H1 (cell line): ENCODE measurements at regions not wholly inside any gene's neighbourhood (a gene's known extent, or its start where the extent isn't known, plus 50 kb on each side); places are given as distances from the start of the nearest gene placed in this dataset.

Experiments used
- CBX8 ChIP-seq: fragments of 300-800, 300-1000 bp; sonication (generic); IDR thresholded peaks from 2 replicates; pipeline ENCODE4 v1.7.1; 2016; ENCODE audit warnings: low read depth, low read length, borderline replicate concordance
- CTCF ChIP-seq, 3 experiments: IDR thresholded peaks; 1 replicate in 2 of 3; 2 replicates in 1 of 3; pipeline versions ENCODE4 v1.5.1 to v1.6.1; 2011; ENCODE audit warnings: low read length in 3 of 3, mild to moderate bottlenecking in 3 of 3, inconsistent platforms in 2 of 3, low read depth in 1 of 3, moderate library complexity in 1 of 3; ENCODE audit not compliant: insufficient read depth in 1 of 3; ENCODE audit errors: control extremely low read depth in 1 of 3
- EZH2 ChIP-seq: fragments of 200-600 bp; sonication (generic); IDR thresholded peaks from 2 replicates; pipeline ENCODE4 v1.7.1; 2012; ENCODE audit warnings: low read depth, mild to moderate bottlenecking, moderate library complexity, low read length, inconsistent platforms; ENCODE audit not compliant: severe bottlenecking
- FOSL1 ChIP-seq: IDR thresholded peaks from 2 replicates; pipeline ENCODE4 v1.6.1; 2011; ENCODE audit warnings: mild to moderate bottlenecking, low read depth, low read length, moderate library complexity; ENCODE audit not compliant: insufficient read depth
- GABPA ChIP-seq: IDR thresholded peaks from 2 replicates; pipeline ENCODE4 v1.6.1; 2011; ENCODE audit warnings: mild to moderate bottlenecking, low read length, moderate library complexity, borderline replicate concordance; ENCODE audit not compliant: insufficient read depth
- JUN ChIP-seq: IDR thresholded peaks from 2 replicates; pipeline ENCODE4 v1.6.1; 2011; ENCODE audit warnings: low read depth, mild to moderate bottlenecking, improper control_type of control experiment, low read length
- POLR2A ChIP-seq, 2 experiments: IDR thresholded peaks; 1 replicate in 1 of 2; 2 replicates in 1 of 2; pipeline ENCODE4 v1.6.1; 2011; ENCODE audit warnings: low read depth in 2 of 2, low read length in 2 of 2, mild to moderate bottlenecking in 2 of 2; ENCODE audit errors: control extremely low read depth in 1 of 2
- POLR2AphosphoS5 ChIP-seq: IDR thresholded peaks from 2 replicates; pipeline ENCODE4 v1.6.1; 2011; ENCODE audit warnings: low read depth, low read length
- POU5F1 ChIP-seq: IDR thresholded peaks from 2 replicates; pipeline ENCODE4 v1.6.1; 2011; ENCODE audit warnings: low read depth, mild to moderate bottlenecking, low read length, moderate library complexity
- SP4 ChIP-seq: IDR thresholded peaks from 2 replicates; pipeline ENCODE4 v1.6.1; 2012; ENCODE audit warnings: low read length, inconsistent platforms
- TAF1 ChIP-seq: IDR thresholded peaks from 2 replicates; pipeline ENCODE4 v1.6.1; 2011; ENCODE audit warnings: mild to moderate bottlenecking, low read depth, low read length
- TCF12 ChIP-seq: IDR thresholded peaks from 2 replicates; pipeline ENCODE4 v1.6.1; 2011; ENCODE audit warnings: low read depth, mild to moderate bottlenecking, low read length

- no peak for TF ChIP-seq POLR2A (IDR thresholded peaks at IDR 0.05; ENCODE audit: control extremely low read depth in 1 of 2, low read depth in 2 of 2, low read length in 2 of 2)
- TF ChIP-seq POLR2AphosphoS5 = no peak
- no peak for TF ChIP-seq CTCF (IDR thresholded peaks at IDR 0.05; ENCODE audit: control extremely low read depth in 1 of 3, insufficient read depth in 1 of 3, low read depth in 1 of 3, low read length in 3 of 3)
- no peak for TF ChIP-seq POU5F1
- no peak for TF ChIP-seq FOSL1
- no peak for TF ChIP-seq CBX8
- no peak for TF ChIP-seq SP4
- no peak for TF ChIP-seq TAF1
- TF ChIP-seq JUN = no peak
- no peak for TF ChIP-seq TCF12
- no peak for TF ChIP-seq EZH2
- TF ChIP-seq GABPA = no peak
Observed at GRCh38 chr6:23293653-23294052, 724.3 kb downstream of the HDGFL1 start.
